ENCODE measurements at regions not wholly inside any gene's neighbourhood (a gene's known extent, or its start where the extent isn't known, plus 50 kb on each side); places are given as distances from the start of the nearest gene placed in this dataset.

GRCh38 chr13:103275722-103276121 is 209.5 kb upstream of the SLC10A2 start:
- TF ChIP-seq CTCF (conservative IDR thresholded peaks at IDR 0.05; ENCODE audit: low read length) (no peak), EZH2phosphoT487 (IDR thresholded peaks at IDR 0.05; ENCODE audit: borderline replicate concordance, low read depth, low read length) (no peak)

Data from OCI-LY7 (cell line).